ENCODE measurements at regions not wholly inside any gene's neighbourhood (a gene's known extent, or its start where the extent isn't known, plus 50 kb on each side); places are given as distances from the start of the nearest gene placed in this dataset.
A peak's percentile ranks its signal among the peaks of the same experiment; 100 is the strongest.

- H3K27ac ChIP-seq, result no peak overlapping the region
- no peaks in the 10 kb centered on the region for H3K4me1 ChIP-seq (ENCODE audit: low read depth)
- peak in 1 of 2 donors; percentile 18 for DNase-seq (ENCODE audit: low read depth in 1 of 2, low spot score in 1 of 2)
- TF ChIP-seq CTCF (IDR thresholded peaks at IDR 0.05; ENCODE audit: low read depth, low read length), result no peak
- H3K4me3 ChIP-seq, result no peak overlapping the region
- H3K36me3 ChIP-seq, result no peaks in the 10 kb centered on the region
- H3K27me3 ChIP-seq, result no peaks in the 10 kb centered on the region
- no peaks in the 10 kb centered on the region for H3K9me3 ChIP-seq (ENCODE audit: low read depth)
Measured at GRCh38 chr7:70925411-70926115, 206.4 kb upstream of the GALNT17 start.

GRCh38 chr7:70926666-70927065, 205.3 kb upstream of the GALNT17 start:
- DNase-seq (ENCODE audit: low read depth in 1 of 2, low spot score in 1 of 2), result no peak
- TF ChIP-seq CTCF (IDR thresholded peaks at IDR 0.05; ENCODE audit: low read depth, low read length), result no peak
- no peak overlapping the region for H3K27ac ChIP-seq

DNA sequence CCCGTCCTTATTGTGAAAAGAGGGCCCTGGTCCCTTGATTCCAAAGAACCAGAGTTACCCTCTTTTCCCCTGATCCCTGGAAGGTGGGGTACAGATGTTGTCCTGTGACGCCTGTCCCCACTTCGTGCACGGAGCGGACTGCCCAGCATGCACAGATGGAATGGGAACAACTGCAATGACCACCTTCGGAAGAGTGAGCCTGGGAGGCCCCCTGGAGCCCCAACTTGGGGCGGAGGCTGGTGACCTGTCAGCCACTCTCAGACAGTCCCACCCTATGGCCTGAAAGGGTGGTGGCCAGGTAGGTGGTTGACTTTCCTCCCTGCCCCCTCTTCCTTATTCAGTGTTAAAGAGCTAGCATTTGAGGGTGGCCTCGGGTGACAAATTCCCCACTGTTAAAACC, 196.6 kb upstream of the GALNT17 start:
- no peak for TF ChIP-seq CTCF (IDR thresholded peaks at IDR 0.05; ENCODE audit: low read depth, low read length)
- no peak overlapping the region for H3K4me3 ChIP-seq
- H3K36me3 ChIP-seq, result no peaks in the 10 kb centered on the region
- no peaks in the 10 kb centered on the region for H3K9me3 ChIP-seq (ENCODE audit: low read depth)
- no peaks in the 10 kb centered on the region for H3K27me3 ChIP-seq
- H3K27ac ChIP-seq, result no peak overlapping the region
- DNase-seq (ENCODE audit: low read depth in 1 of 2, low spot score in 1 of 2), result no peak
- H3K4me1 ChIP-seq (ENCODE audit: low read depth), result no peaks in the 10 kb centered on the region

More at GRCh38 chr7:70926666-70927065, 205.3 kb upstream of the GALNT17 start:
- no peaks in the 10 kb centered on the region for H3K36me3 ChIP-seq
- no peak overlapping the region for H3K4me3 ChIP-seq
- H3K9me3 ChIP-seq (ENCODE audit: low read depth), result no peaks in the 10 kb centered on the region
- no peaks in the 10 kb centered on the region for H3K27me3 ChIP-seq
- H3K4me1 ChIP-seq (ENCODE audit: low read depth), result no peaks in the 10 kb centered on the region

DNA sequence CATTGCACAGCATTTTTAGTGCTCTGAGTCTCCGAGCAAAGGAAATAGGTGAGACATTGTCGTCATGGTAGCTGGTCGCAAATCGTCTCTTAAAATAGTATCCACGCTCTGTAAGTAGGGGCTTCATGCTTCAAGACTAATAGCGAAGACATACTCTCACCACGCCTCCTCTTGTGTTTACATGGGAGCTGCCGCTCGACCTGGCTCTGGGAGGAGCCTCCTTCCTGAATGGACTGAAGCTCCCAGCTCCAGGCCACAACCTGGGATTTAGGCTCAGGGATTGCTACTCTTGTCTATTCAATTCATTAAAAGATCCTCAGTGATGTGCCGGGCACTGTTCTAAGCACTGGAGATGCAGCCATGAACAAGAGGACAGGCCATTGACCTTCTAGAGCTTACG, 196.1 kb upstream of the GALNT17 start:
- Histone ChIP-seq H3K27ac (no peak overlapping the region), H3K4me3 (no peak overlapping the region), H3K27me3 (no peaks in the 10 kb centered on the region), H3K4me1 (ENCODE audit: low read depth) (no peaks in the 10 kb centered on the region), H3K36me3 (no peaks in the 10 kb centered on the region), H3K9me3 (ENCODE audit: low read depth) (no peaks in the 10 kb centered on the region)
- no peak for DNase-seq (ENCODE audit: low read depth in 1 of 2, low spot score in 1 of 2)
- no peak for TF ChIP-seq CTCF (IDR thresholded peaks at IDR 0.05; ENCODE audit: low read depth, low read length)

DNA sequence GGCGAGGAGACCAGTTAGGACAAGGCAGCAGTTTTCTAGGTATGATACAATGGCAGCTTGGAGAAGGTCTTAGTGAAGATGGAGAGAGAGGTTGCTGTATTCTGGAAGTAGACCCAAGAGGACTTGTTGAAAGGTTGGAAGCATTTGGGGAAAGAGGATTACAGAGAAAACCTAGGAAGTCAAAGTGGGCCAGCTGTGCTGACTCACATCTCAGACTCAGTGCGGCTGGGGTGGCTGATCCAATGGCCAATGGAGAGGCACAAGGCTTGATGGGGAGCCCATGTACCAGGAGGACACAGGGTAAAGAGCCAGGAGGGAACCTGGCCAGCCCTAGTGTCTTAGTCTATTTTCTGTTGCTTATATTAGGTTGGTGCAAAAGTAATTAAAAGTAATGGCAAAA, 194.5 kb upstream of the GALNT17 start:
- no peaks in the 10 kb centered on the region for H3K36me3 ChIP-seq
- no peaks in the 10 kb centered on the region for H3K27me3 ChIP-seq
- H3K4me1 ChIP-seq (ENCODE audit: low read depth), result no peaks in the 10 kb centered on the region
- TF ChIP-seq CTCF (IDR thresholded peaks at IDR 0.05; ENCODE audit: low read depth, low read length), result no peak
- H3K4me3 ChIP-seq, result no peak overlapping the region
- H3K9me3 ChIP-seq (ENCODE audit: low read depth), result no peaks in the 10 kb centered on the region
- H3K27ac ChIP-seq, result no peak overlapping the region
- no peak for DNase-seq (ENCODE audit: low read depth in 1 of 2, low spot score in 1 of 2)
